HEK293T (cell line): ENCODE measurements at regions not wholly inside any gene's neighbourhood (a gene's known extent, or its start where the extent isn't known, plus 50 kb on each side); places are given as distances from the start of the nearest gene placed in this dataset.
A peak's percentile ranks its signal among the peaks of the same experiment; 100 is the strongest.
"Not testable (repeated sequence)": the region's sequence is repeated elsewhere in the genome, so short reads cannot be mapped to it uniquely, and the experiment has no call there.

Source experiments
- CTCF ChIA-PET: fragments of 350-600 bp; formaldehyde crosslinking; extraction: SDS; loops from one replicate; lab custom pipeline; 2021; ENCODE audit warnings: antibody characterized with exemption, inconsistent platforms; lab: Yijun Ruan, JAX
- POLR2A ChIA-PET: fragments of 350-600 bp; formaldehyde crosslinking; extraction: SDS; loops from one replicate; lab custom pipeline; 2020; ENCODE audit warnings: antibody characterized with exemption, inconsistent platforms; lab: Yijun Ruan, JAX
- DNase-seq: peaks from one replicate; pipeline ENCODE4 v3.0.0; 2012; ENCODE audit warnings: mixed read lengths; ENCODE audit errors: extremely low spot score
- ARNT ChIP-seq: fragments of 450-650 bp; IDR thresholded peaks from 2 replicates; pipeline ENCODE4 v1.6.1; 2017; ENCODE audit warnings: mild to moderate bottlenecking
- BHLHE40 ChIP-seq: fragments of 450-650 bp; IDR thresholded peaks from 2 replicates; pipeline ENCODE4 v1.6.1; 2016; ENCODE audit warnings: mild to moderate bottlenecking, moderate library complexity, borderline replicate concordance
- CTBP1 ChIP-seq: fragments of 450-650 bp; IDR thresholded peaks from 2 replicates; pipeline ENCODE4 v1.6.1; 2016; ENCODE audit warnings: borderline replicate concordance
- ELF4 ChIP-seq: fragments of 450-650 bp; IDR thresholded peaks from 2 replicates; pipeline ENCODE4 v1.6.1; 2017; ENCODE audit warnings: antibody characterized with exemption
- FOXA1 ChIP-seq: fragments of 450-650 bp; IDR thresholded peaks from 2 replicates; pipeline ENCODE4 v1.6.1; 2016; ENCODE audit warnings: mild to moderate bottlenecking
- FOXK2 ChIP-seq: fragments of 450-650 bp; IDR thresholded peaks from 2 replicates; pipeline ENCODE4 v1.6.1; 2016; ENCODE audit warnings: mild to moderate bottlenecking
- FOXM1 ChIP-seq: fragments of 450-650 bp; IDR thresholded peaks from 2 replicates; pipeline ENCODE4 v1.6.1; 2017; ENCODE audit warnings: mild to moderate bottlenecking, borderline replicate concordance
- HDGF ChIP-seq: fragments of 450-650 bp; IDR thresholded peaks from 2 replicates; pipeline ENCODE4 v1.6.1; 2017; ENCODE audit warnings: antibody characterized with exemption, borderline replicate concordance
- L3MBTL2 ChIP-seq: fragments of 450-650 bp; conservative IDR thresholded peaks from 2 replicates; pipeline ENCODE4 v1.6.1; 2016; ENCODE audit warnings: mild to moderate bottlenecking
- LEF1 ChIP-seq: fragments of 450-650 bp; IDR thresholded peaks from 2 replicates; pipeline ENCODE4 v1.6.1; 2017; ENCODE audit warnings: mild to moderate bottlenecking, borderline replicate concordance
- NFRKB ChIP-seq: fragments of 450-650 bp; IDR thresholded peaks from 2 replicates; pipeline ENCODE4 v1.6.1; 2016; ENCODE audit warnings: mild to moderate bottlenecking, moderate library complexity
- SP1 ChIP-seq: fragments of 450-650 bp; IDR thresholded peaks from 2 replicates; pipeline ENCODE4 v1.6.1; 2017
- SUZ12 ChIP-seq: fragments of 450-650 bp; IDR thresholded peaks from 2 replicates; pipeline ENCODE4 v1.6.1; 2016; ENCODE audit warnings: mild to moderate bottlenecking
- TARDBP ChIP-seq: fragments of 450-650 bp; IDR thresholded peaks from 2 replicates; pipeline ENCODE4 v1.6.1; 2016
- ZNF384 ChIP-seq: fragments of 450-650 bp; IDR thresholded peaks from 2 replicates; pipeline ENCODE4 v1.6.1; 2016
- TF ChIP-seq, protein P1 (sequence below): fragments of 450-650 bp; IDR thresholded peaks from 2 replicates; pipeline ENCODE4 v1.6.1; 2016

DNA sequence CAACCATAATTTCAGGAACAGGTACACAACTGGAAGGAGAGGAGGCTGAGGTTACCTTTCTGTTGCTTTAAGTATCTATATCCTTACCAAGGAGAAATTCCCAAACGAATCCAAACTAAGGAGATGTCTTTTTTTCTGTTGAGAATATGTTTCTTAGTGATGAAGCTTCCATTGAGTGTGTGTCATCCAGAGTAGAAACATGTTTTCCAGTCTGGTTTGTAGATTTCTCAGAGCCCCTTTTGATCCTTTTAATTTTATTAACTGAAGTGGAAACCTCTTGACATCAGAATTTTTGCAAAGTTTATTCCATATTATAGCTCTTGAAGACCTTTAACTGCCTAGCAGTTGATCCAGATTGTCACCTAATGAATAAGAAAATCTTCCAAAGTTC, 207.1 kb upstream of the FERD3L start:
- no peak for DNase-seq
- ChIA-PET CTCF (no interaction called here), POLR2A (no interaction called here)

DNA sequence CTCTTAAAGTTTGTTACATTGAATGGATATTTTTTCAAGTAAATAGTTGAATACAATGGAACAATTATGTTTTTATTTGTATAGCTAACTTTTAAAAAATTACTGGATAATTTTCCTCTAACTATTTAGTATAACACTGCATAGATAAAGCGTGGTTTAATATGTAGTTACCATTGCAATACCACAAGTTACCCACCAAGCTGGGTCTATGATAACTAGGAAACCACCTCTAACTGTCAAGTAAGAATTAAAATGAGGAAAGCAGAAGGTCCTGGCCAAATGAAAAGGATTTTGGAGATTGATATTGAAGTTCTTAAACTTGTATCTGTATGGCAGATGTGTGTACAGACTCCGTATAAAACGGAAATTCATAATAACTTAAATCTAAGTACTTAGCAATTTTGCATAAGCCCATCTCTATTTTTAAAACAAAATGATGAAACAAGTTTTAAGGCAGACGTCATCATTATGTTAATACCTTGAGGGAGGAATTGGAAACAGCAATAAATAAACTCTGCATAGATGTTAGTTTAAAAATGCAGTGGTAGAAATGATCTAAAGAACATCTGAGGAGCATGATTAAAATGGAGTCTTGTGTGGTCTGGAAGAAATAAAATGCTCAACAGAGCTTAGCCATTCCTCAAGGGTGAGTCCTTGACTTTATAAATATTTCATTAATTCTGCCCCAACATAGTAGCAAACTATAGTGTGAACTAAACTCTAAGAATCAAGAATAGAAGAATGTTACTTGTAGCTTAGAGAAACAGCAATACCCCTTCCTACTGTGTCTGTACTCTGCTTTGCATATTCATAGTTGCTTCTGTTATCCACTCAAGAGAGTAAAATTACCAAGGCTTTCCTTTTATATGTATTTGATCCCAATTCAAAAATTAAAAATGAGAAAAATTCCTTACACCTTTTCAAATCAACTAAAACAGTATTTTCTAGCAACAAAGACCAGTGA, 206.4 kb upstream of the FERD3L start:
- no peak for DNase-seq
- POLR2A ChIA-PET, result no interaction called here
- CTCF ChIA-PET, result interaction anchor here (0.7 kb wide), 1 partner anchor 30 kb away, joined by 3 read pairs; no protein-coding TSS in a partner anchor
- TF ChIP-seq ARNT (no peak), LEF1 (no peak), L3MBTL2 (no peak), FOXK2 (no peak), BHLHE40 (no peak), NFRKB (no peak), ELF4 (no peak), SUZ12 (no peak), FOXM1 (no peak), ZNF384 (no peak)
- TF ChIP-seq, protein P1, sequence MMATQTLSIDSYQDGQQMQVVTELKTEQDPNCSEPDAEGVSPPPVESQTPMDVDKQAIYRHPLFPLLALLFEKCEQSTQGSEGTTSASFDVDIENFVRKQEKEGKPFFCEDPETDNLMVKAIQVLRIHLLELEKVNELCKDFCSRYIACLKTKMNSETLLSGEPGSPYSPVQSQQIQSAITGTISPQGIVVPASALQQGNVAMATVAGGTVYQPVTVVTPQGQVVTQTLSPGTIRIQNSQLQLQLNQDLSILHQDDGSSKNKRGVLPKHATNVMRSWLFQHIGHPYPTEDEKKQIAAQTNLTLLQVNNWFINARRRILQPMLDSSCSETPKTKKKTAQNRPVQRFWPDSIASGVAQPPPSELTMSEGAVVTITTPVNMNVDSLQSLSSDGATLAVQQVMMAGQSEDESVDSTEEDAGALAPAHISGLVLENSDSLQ, result no peak

More for the DNA sequence above, 207.1 kb upstream of the FERD3L start:
- TF ChIP-seq FOXA1, result no peak
- no peak for TF ChIP-seq SP1
- no peak for TF ChIP-seq FOXK2
- no peak for TF ChIP-seq CTBP1
- no peak for TF ChIP-seq ELF4
- TF ChIP-seq BHLHE40, result no peak
- TF ChIP-seq ARNT, result no peak
- no peak for TF ChIP-seq ZNF384
- no peak for TF ChIP-seq LEF1
- TF ChIP-seq FOXM1, result no peak
- no peak for TF ChIP-seq TARDBP
- TF ChIP-seq SUZ12, result no peak
- TF ChIP-seq NFRKB, result no peak
- TF ChIP-seq L3MBTL2, result no peak
- TF ChIP-seq, protein P1, result no peak
- no peak for TF ChIP-seq HDGF

DNA sequence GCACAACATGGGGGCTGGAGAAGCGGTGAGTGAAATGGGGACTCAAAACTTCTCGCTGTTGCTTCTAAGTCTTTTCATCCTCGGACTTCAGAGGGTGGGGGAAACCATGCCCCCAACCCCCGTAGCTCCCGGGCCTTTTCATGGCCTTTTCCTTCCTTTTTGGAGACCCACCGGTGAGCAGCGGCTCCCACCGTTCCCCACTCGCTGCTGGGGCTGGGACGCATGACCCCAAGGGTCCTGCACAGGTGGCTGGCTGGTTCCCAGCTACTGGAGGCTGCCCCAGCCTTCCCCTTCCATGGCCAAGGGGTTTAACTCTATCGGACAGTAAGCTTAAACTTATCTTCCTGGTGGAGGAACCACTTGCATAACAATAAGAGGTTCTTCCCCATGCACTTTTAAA, 194.3 kb upstream of the FERD3L start:
- ChIA-PET CTCF (no interaction called here), POLR2A (no interaction called here)
- TF ChIP-seq HDGF (no peak), SP1 (no peak), ZNF384 (no peak), LEF1 (no peak)
- DNase-seq, result no peak

DNA sequence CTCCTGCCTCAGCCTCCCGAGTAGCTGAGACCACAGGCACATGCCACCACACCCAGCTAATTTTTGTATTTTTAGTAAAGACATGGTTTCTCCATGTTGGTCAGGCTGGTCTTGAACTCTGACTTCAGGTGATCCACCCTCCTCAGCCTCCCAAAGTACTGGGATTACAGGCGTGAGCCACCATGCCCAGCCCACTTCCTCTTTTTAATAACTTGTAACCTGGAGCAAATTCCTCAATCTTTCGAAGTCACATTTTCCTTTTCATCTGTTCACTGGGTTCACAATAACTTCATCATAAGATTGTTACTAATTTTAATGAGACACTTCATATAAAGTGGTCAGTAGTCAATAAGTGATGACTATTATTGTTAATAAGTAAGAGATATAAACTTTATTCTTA, 193.3 kb upstream of the FERD3L start:
- DNase-seq, POLR2A ChIA-PET, CTCF ChIA-PET: not testable (repeated sequence)

DNA sequence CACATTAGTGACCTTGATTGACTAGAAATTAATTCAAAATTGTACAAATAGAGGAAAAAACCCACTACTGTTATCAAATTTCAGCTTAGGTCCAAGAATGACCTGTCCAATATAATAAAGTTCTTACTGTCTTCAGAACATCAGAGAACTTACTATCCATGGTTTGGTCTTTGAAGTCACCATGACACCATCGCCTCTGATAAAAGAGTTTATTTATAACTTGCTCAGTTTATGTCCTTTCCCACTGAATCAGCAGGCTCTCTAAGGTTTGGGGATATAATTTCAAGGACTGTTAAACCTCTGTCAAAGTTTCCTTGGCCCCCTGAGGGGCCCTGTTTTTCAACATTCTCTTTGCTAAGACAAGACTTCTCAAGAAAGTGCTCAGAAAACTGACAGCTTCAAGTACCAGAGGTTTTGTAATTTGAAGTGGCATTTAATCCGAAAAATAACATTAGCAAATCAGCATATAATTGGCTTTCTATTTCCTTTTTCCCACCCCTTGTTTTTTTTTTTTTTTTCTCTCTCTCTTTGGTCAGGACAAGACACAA, 191.7 kb upstream of the FERD3L start:
- peak; percentile 5 for DNase-seq
- ChIA-PET POLR2A (no interaction called here), CTCF (no interaction called here)
- TF ChIP-seq SUZ12 (no peak), ELF4 (no peak), FOXM1 (no peak), HDGF (no peak), ZNF384 (peak; percentile 75)
- TF ChIP-seq, protein P1, result peak; percentile 62

DNA sequence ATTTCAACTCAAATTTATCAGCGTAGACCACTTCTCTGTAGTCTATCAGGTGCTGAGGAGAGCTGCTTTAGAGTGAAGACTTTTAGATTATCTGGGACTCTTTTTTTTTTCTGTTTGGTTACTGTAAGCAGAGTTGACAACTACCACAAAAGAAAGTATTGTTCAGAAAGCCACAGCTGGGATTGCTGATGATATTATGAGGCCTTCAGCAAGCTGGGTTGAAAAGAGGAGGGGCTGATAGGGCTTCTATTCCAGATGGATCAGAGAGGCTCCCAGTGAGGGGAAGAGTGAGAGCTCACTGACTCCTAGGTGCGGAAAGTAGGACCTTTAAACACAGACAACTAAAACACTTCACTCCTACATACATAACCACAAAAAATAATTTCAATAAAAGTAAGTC, 188.5 kb upstream of the FERD3L start:
- CTCF ChIA-PET, result no interaction called here
- no peak for TF ChIP-seq FOXM1
- TF ChIP-seq ARNT, result no peak
- no peak for TF ChIP-seq SUZ12
- POLR2A ChIA-PET, result no interaction called here
- no peak for DNase-seq

DNA sequence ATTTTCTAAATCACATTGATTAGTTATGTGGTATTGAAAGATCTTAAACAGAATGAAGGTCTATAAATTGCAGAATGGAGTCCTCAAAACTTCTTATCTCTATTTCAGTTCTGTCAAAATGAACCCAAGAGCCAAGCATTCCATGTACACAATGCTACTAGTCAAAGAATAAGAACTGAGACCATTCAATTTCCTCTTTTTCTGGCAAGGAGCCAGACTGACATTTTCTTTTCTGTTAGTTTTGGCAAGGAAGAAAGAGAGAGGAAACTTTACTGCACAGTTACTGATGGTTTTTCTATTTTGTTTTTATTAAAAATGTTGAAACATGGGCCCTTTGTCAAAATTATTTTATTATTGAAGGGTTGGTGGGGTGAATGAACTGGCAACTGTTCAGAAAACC, 181.8 kb upstream of the FERD3L start:
- POLR2A ChIA-PET, result no interaction called here
- CTCF ChIA-PET, result no interaction called here
- TF ChIP-seq ELF4 (no peak), CTBP1 (no peak), FOXK2 (no peak), TARDBP (no peak), ZNF384 (no peak)
- DNase-seq, result no peak
